UCSD-AML1 (cell line): ENCODE measurements at regions not wholly inside any gene's neighbourhood (a gene's known extent, or its start where the extent isn't known, plus 50 kb on each side); places are given as distances from the start of the nearest gene placed in this dataset.

Experiments
- DNase-seq: peaks from one replicate; lab custom pipeline; 2025; ENCODE audit not compliant: unreplicated experiment; lab: John Stamatoyannopoulos, UW

GRCh38 chr9:80586786-80587330 lies 1015.1 kb downstream of the TLE4 start:
- DNase-seq = no peak

- DNase-seq = no peak
Observed at GRCh38 chr9:80571953-80572352, 1000.2 kb downstream of the TLE4 start.

GRCh38 chr9:80569236-80569635 lies 997.5 kb downstream of the TLE4 start:
- DNase-seq = no peak

- no peak for DNase-seq
Observed at GRCh38 chr9:80561526-80561925, 989.8 kb downstream of the TLE4 start.

GRCh38 chr9:80560976-80561375 lies 989.2 kb downstream of the TLE4 start:
- no peak for DNase-seq

GRCh38 chr9:80557256-80557655 lies 985.5 kb downstream of the TLE4 start:
- no peak for DNase-seq

- DNase-seq = no peak
Observed at GRCh38 chr9:80556631-80557030, 984.9 kb downstream of the TLE4 start.

GRCh38 chr9:80555782-80556325 lies 984.1 kb downstream of the TLE4 start:
- DNase-seq = no peak

GRCh38 chr9:80554856-80555255 lies 983.1 kb downstream of the TLE4 start:
- no peak for DNase-seq

- DNase-seq = no peak
Observed at GRCh38 chr9:80554301-80554700, 982.5 kb downstream of the TLE4 start.

GRCh38 chr9:80552931-80553330 lies 981.2 kb downstream of the TLE4 start:
- DNase-seq = no peak

GRCh38 chr9:80550181-80550580 lies 978.4 kb downstream of the TLE4 start:
- DNase-seq = no peak

GRCh38 chr9:80547613-80548012 lies 975.8 kb downstream of the TLE4 start:
- DNase-seq = no peak

- DNase-seq = no peak
Observed at GRCh38 chr9:80540387-80540786, 968.6 kb downstream of the TLE4 start.

GRCh38 chr9:80538976-80539375 lies 967.2 kb downstream of the TLE4 start:
- DNase-seq = no peak

- DNase-seq = no peak
Observed at GRCh38 chr9:80522465-80522864, 950.7 kb downstream of the TLE4 start.

GRCh38 chr9:80521151-80521550 lies 949.4 kb downstream of the TLE4 start:
- no peak for DNase-seq

GRCh38 chr9:80520231-80520630 lies 948.5 kb downstream of the TLE4 start:
- DNase-seq = no peak

- DNase-seq = no peak
Observed at GRCh38 chr9:80518441-80518840, 946.7 kb downstream of the TLE4 start.

GRCh38 chr9:80516679-80517078 lies 944.9 kb downstream of the TLE4 start:
- DNase-seq = no peak

- DNase-seq = no peak
Observed at GRCh38 chr9:80509358-80509757, 937.6 kb downstream of the TLE4 start.

GRCh38 chr9:80507611-80508010 lies 935.8 kb downstream of the TLE4 start:
- DNase-seq = no peak

GRCh38 chr9:80504601-80505230 lies 933.0 kb downstream of the TLE4 start:
- DNase-seq = no peak
